Astrocyte (in vitro differentiated cells and primary cell): ENCODE measurements at regions not wholly inside any gene's neighbourhood (a gene's known extent, or its start where the extent isn't known, plus 50 kb on each side); places are given as distances from the start of the nearest gene placed in this dataset.

Source experiments
- CTCF ChIP-seq: IDR thresholded peaks from 2 replicates; pipeline ENCODE4 v1.5.1; 2011; ENCODE audit warnings: low read depth, mild to moderate bottlenecking, inconsistent platforms, low read length, moderate library complexity; ENCODE audit not compliant: insufficient read depth
- EZH2 ChIP-seq: IDR thresholded peaks from 2 replicates; pipeline ENCODE4 v1.6.1; 2012; ENCODE audit warnings: mild to moderate bottlenecking, low read length, inconsistent platforms; ENCODE audit not compliant: insufficient read depth

GRCh38 chr15:58246041-58246440, 107.9 kb downstream of the AQP9 start:
- TF ChIP-seq EZH2, result no peak
- no peak for TF ChIP-seq CTCF
